IMR-90 (cell line): ENCODE measurements at regions not wholly inside any gene's neighbourhood (a gene's known extent, or its start where the extent isn't known, plus 50 kb on each side); places are given as distances from the start of the nearest gene placed in this dataset.

ENCODE experiments used
- ATAC-seq: fragments of 200-7000 bp; cut with Tn5 transposase; 2 replicates; pipeline ENCODE4 v1.9.1; 2020; ENCODE audit warnings: low read depth, mild to moderate bottlenecking, moderate library complexity
- BruUV-seq: library from RNA; stranded (reverse); fragments of 400-500 nt; replicated peaks from 2 replicates; lab custom pipeline; 2021; lab: Mats Ljungman, UMichigan
- CTCF ChIA-PET: fragments of 300-600 bp; formaldehyde crosslinking; extraction: SDS; loops from one replicate; lab custom pipeline; 2021; ENCODE audit warnings: antibody characterized with exemption; lab: Yijun Ruan, JAX
- POLR2A ChIA-PET: fragments of 300-600 bp; sonication (Branson Sonifier 250); formaldehyde crosslinking; loops from one replicate; lab custom pipeline; 2022; ENCODE audit warnings: antibody characterized with exemption; ENCODE audit not compliant: unreplicated experiment; lab: Charles Lee
- DNase-seq: peaks from one replicate; pipeline ENCODE4 v3.0.0; 2013
- H2AFZ ChIP-seq: replicated peaks from 2 replicates; pipeline ENCODE3; 2013; ENCODE audit warnings: low read length, mild to moderate bottlenecking; ENCODE audit not compliant: poor library complexity
- H2AK5ac ChIP-seq: 2 replicates; pipeline ENCODE4 v1.6.1; 2013; ENCODE audit warnings: low read depth, low read length, inconsistent platforms
- H2AK9ac ChIP-seq: replicated peaks from 2 replicates; pipeline ENCODE3; 2013; ENCODE audit warnings: mild to moderate bottlenecking, low read depth, low read length, moderate library complexity; ENCODE audit not compliant: poor library complexity
- H2BK120ac ChIP-seq: 2 replicates; pipeline ENCODE4 v1.6.1; 2013; ENCODE audit warnings: low read depth, low read length, inconsistent platforms
- H2BK15ac ChIP-seq: 3 replicates; pipeline ENCODE4 v1.6.1; 2013; ENCODE audit warnings: low read depth, low read length, inconsistent platforms
- H2BK20ac ChIP-seq: 2 replicates; pipeline ENCODE4 v1.6.1; 2013; ENCODE audit warnings: low read depth, mild to moderate bottlenecking, inconsistent platforms, low read length, moderate library complexity
- H2BK5ac ChIP-seq: 2 replicates; pipeline ENCODE4 v1.6.1; 2013; ENCODE audit warnings: mild to moderate bottlenecking, low read depth, low read length, inconsistent platforms; ENCODE audit not compliant: poor library complexity, severe bottlenecking
- H3K14ac ChIP-seq: replicated peaks from 2 replicates; pipeline ENCODE4 v1.6.1; 2013; ENCODE audit warnings: low read depth, low read length, inconsistent platforms
- H3K18ac ChIP-seq: 2 replicates; pipeline ENCODE4 v1.6.1; 2013; ENCODE audit warnings: low read depth, low read length, control low read depth
- H3K23ac ChIP-seq: 2 replicates; pipeline ENCODE4 v1.6.1; 2013; ENCODE audit warnings: low read depth, low read length, inconsistent platforms
- H3K27ac ChIP-seq: 2 replicates; pipeline ENCODE4 v1.5.1; 2013; ENCODE audit warnings: mild to moderate bottlenecking, control low read depth, low read length; ENCODE audit not compliant: insufficient read depth
- H3K27me3 ChIP-seq: 2 replicates; pipeline ENCODE4 v1.6.1; 2013; ENCODE audit warnings: low read length; ENCODE audit not compliant: control insufficient read depth, insufficient read depth
- H3K36me3 ChIP-seq: 2 replicates; pipeline ENCODE4 v1.6.1; 2013; ENCODE audit warnings: low read length, mixed read lengths; ENCODE audit not compliant: control insufficient read depth, insufficient read depth
- H3K4ac ChIP-seq: 2 replicates; pipeline ENCODE4 v1.6.1; 2013; ENCODE audit warnings: low read depth, low read length, inconsistent platforms
- H3K4me1 ChIP-seq: 2 replicates; pipeline ENCODE4 v1.6.1; 2013; ENCODE audit warnings: low read length, mixed read lengths; ENCODE audit not compliant: control insufficient read depth, insufficient read depth
- H3K4me2 ChIP-seq: 2 replicates; pipeline ENCODE4 v1.6.1; 2013; ENCODE audit warnings: low read depth, mild to moderate bottlenecking, control low read depth, low read length, moderate library complexity
- H3K4me3 ChIP-seq: 2 replicates; pipeline ENCODE4 v1.5.1; 2013; ENCODE audit warnings: low read depth, mild to moderate bottlenecking, control low read depth, low read length, moderate library complexity; ENCODE audit not compliant: insufficient read depth
- H3K56ac ChIP-seq: 2 replicates; pipeline ENCODE4 v1.6.1; 2013; ENCODE audit warnings: low read length, inconsistent platforms; ENCODE audit not compliant: insufficient read depth; ENCODE audit errors: extremely low read depth
- H3K79me1 ChIP-seq, 2 experiments: 2 replicates each; pipeline ENCODE4 v1.6.1; 2013; ENCODE audit warnings: low read length in 2 of 2, inconsistent platforms in 1 of 2, low read depth in 1 of 2
- H3K9ac ChIP-seq: 2 replicates; pipeline ENCODE4 v1.6.1; 2013; ENCODE audit warnings: low read depth, low read length, control low read depth
- H3K9me1 ChIP-seq: 2 replicates; pipeline ENCODE4 v1.6.1; 2013; ENCODE audit warnings: low read length, inconsistent platforms; ENCODE audit not compliant: insufficient read depth
- H3K9me3 ChIP-seq: 2 replicates; pipeline ENCODE4 v1.6.1; 2013; ENCODE audit warnings: low read length; ENCODE audit not compliant: control insufficient read depth, insufficient read depth
- H4K20me1 ChIP-seq: 2 replicates; pipeline ENCODE4 v1.6.1; 2013; ENCODE audit warnings: low read length, inconsistent platforms; ENCODE audit not compliant: insufficient read depth
- H4K5ac ChIP-seq: 2 replicates; pipeline ENCODE4 v1.6.1; 2013; ENCODE audit warnings: mild to moderate bottlenecking, low read depth, low read length, control low read depth
- H4K8ac ChIP-seq, 2 experiments: 2 replicates each; pipeline ENCODE4 v1.6.1; 2013; ENCODE audit warnings: low read depth in 2 of 2, low read length in 2 of 2, control low read depth in 1 of 2, inconsistent platforms in 1 of 2
- H4K91ac ChIP-seq: 2 replicates; pipeline ENCODE4 v1.6.1; 2013; ENCODE audit warnings: low read depth, low read length, inconsistent platforms; ENCODE audit not compliant: insufficient read depth
- BHLHE40 ChIP-seq: fragments of 150-350 bp; IDR thresholded peaks from 2 replicates; pipeline ENCODE4 v1.6.1; 2016; ENCODE audit warnings: mild to moderate bottlenecking, low read depth, low read length
- WGBS, 2 experiments: methylation state at CpG; one replicate each; pipeline versions ENCODE4 v1.1.5 to v1.1.7; 2013; ENCODE audit warnings: missing lambda C conversion rate in 2 of 2; ENCODE audit not compliant: insufficient read length in 1 of 2; ENCODE audit errors: extremely low coverage in 2 of 2; 5-methylcytosine and 5-hydroxymethylcytosine counted together
- dilution Hi-C: fragments of 300-500 bp; cut with HindIII; formaldehyde crosslinking; loops from one replicate; pipeline ENCODE4 v1.14.3; 2018; ENCODE audit warnings: low sequenced_read_pairs; ENCODE audit not compliant: unreplicated experiment
- in situ Hi-C: fragments of 300-500 bp; cut with MboI; formaldehyde crosslinking; loops from 3 replicates; pipeline ENCODE4 v1.14.3; 2019; ENCODE audit warnings: low sequenced_read_pairs, inconsistent platforms, mixed read lengths
- intact Hi-C: fragments of 100-400 bp; cut with micrococcal nuclease; formaldehyde crosslinking; loops from 2 replicates; pipeline ENCODE4 v1.10.0; 2022
- TF ChIP-seq, protein P1 (sequence below): fragments of 150-350 bp; IDR thresholded peaks from 2 replicates; pipeline ENCODE4 v1.6.1; 2017; ENCODE audit warnings: mild to moderate bottlenecking, antibody characterized with exemption, low read length, low read depth

DNA sequence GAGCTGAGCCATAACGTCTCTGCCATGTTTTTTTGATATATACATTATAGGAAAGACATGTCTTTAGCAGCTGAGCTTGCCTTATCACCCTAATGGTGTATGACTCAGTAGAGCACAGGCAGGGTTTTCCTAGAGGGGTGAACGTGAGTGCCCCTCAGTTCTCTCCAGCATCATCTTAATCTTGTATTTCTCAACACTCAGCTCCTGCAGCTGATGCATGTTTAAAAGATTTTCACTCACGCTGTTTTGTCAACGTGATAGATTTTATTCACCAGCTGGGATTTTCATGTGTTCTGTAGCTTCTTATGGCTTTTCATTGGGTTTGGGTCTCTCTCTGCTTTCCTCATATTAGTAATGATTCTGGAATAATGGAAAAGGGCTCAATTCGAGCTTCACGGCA lies 186.0 kb upstream of the PMFBP1 start:
- Histone ChIP-seq H3K4me3 (no peak overlapping the region), H3K4me2 (no peak overlapping the region), H3K36me3 (no peaks in the 10 kb centered on the region), H3K27me3 (no peaks in the 10 kb centered on the region), H4K91ac (no peak overlapping the region), H2BK120ac (no peak overlapping the region), H2AK5ac (no peak overlapping the region), H4K5ac (no peak overlapping the region), H3K9ac (no peak overlapping the region), H2AFZ (no peak overlapping the region), H3K18ac (no peak overlapping the region), H3K56ac (no peak overlapping the region), H4K8ac (no peak overlapping the region), H3K23ac (no peak overlapping the region), H2BK5ac (no peak overlapping the region), H2BK15ac (no peak overlapping the region), H3K9me3 (no peaks in the 10 kb centered on the region), H3K4me1 (0 out of 2 replicates have a peak, but pooled peaks cover 2% of the 10 kb centered on the region), H3K9me1 (no peaks in the 10 kb centered on the region), H3K4ac (no peak overlapping the region), H2BK20ac (no peak overlapping the region), H4K20me1 (no peaks in the 10 kb centered on the region), H2AK9ac (no peak overlapping the region), H3K14ac (no peak overlapping the region), H3K79me1 (no peaks in the 10 kb centered on the region), H3K27ac (no peak overlapping the region)
- TF ChIP-seq, protein P1, sequence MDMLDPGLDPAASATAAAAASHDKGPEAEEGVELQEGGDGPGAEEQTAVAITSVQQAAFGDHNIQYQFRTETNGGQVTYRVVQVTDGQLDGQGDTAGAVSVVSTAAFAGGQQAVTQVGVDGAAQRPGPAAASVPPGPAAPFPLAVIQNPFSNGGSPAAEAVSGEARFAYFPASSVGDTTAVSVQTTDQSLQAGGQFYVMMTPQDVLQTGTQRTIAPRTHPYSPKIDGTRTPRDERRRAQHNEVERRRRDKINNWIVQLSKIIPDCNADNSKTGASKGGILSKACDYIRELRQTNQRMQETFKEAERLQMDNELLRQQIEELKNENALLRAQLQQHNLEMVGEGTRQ: no peak
- TF ChIP-seq BHLHE40: peak; percentile 56
- WGBS, 2 experiments: no CpG with 5 or more reads among the region's 6 CpGs
- intact Hi-C loops (no loop called here), in situ Hi-C loops (no loop called here), dilution Hi-C loops (no loop called here)
- ChIA-PET POLR2A (no interaction called here), CTCF (interaction anchor here (0.6 to 1.0 kb wide), 2 partner anchors 13 to 116 kb away, joined by 3 to 5 read pairs; no protein-coding TSS in a partner anchor)
- BruUV-seq: no TSS peak
- ATAC-seq (peak; percentile 73), DNase-seq (peak; percentile 73)
